Kidney (tissue), 13 donors: ENCODE measurements at regions not wholly inside any gene's neighbourhood (a gene's known extent, or its start where the extent isn't known, plus 50 kb on each side); places are given as distances from the start of the nearest gene placed in this dataset.
A peak's percentile ranks its signal among the peaks of the same experiment; 100 is the strongest.

ENCODE experiments used
- DNase-seq, 5 donors: peaks; one replicate each; pipeline ENCODE4 v3.0.0-alpha.2; 2013 to 2020
- FAIRE-seq: peaks from 2 replicates; lab custom pipeline; 2012; peaks lifted over from hg19 to GRCh38; lab: Jason Lieb, UNC
- H3K27ac ChIP-seq, 2 donors: one replicate each; pipeline ENCODE4 v1.7.0; 2013; ENCODE audit warnings: low read depth in 2 of 2, low read length in 2 of 2, inconsistent platforms in 1 of 2
- H3K27me3 ChIP-seq: one replicate; pipeline ENCODE4 v1.7.1; 2013; ENCODE audit warnings: low read length, inconsistent platforms; ENCODE audit not compliant: control insufficient read depth, insufficient read depth
- H3K36me3 ChIP-seq, 3 donors: one replicate each; pipeline versions ENCODE4 v1.7.0 to v1.7.1; 2013; ENCODE audit warnings: low read length in 3 of 3, control low read depth in 1 of 3, inconsistent platforms in 1 of 3; ENCODE audit not compliant: insufficient read depth in 3 of 3, control insufficient read depth in 2 of 3
- H3K4me1 ChIP-seq, 3 donors: one replicate each; pipeline versions ENCODE4 v1.7.0 to v1.7.1; 2013; ENCODE audit warnings: low read length in 3 of 3, inconsistent platforms in 1 of 3, low read depth in 1 of 3; ENCODE audit not compliant: control insufficient read depth in 2 of 3, insufficient read depth in 2 of 3
- H3K4me3 ChIP-seq, 3 donors: one replicate each; pipeline versions ENCODE4 v1.7.0 to v1.8.1; 2013; ENCODE audit warnings: low read length in 3 of 3, control low read depth in 1 of 3, inconsistent platforms in 1 of 3
- H3K9ac ChIP-seq, 3 donors: one replicate each; pipeline versions ENCODE4 v1.7.0 to v1.7.1; 2013; ENCODE audit warnings: low read length in 3 of 3, control low read depth in 1 of 3, inconsistent platforms in 1 of 3
- H3K9me3 ChIP-seq, 3 donors: one replicate each; pipeline versions ENCODE4 v1.7.0 to v1.7.1; 2013; ENCODE audit warnings: low read length in 3 of 3, control low read depth in 1 of 3, inconsistent platforms in 1 of 3; ENCODE audit not compliant: control insufficient read depth in 2 of 3, insufficient read depth in 1 of 3
- intact Hi-C: fragments of 100-400 bp; cut with DNase I; formaldehyde crosslinking; loops from one replicate; pipeline ENCODE4 v1.11.1; 2022
- TF ChIP-seq, protein P1 (sequence below): IDR thresholded peaks from 3 replicates; pipeline ENCODE4 v1.5.1; 2012; ENCODE audit warnings: mild to moderate bottlenecking, moderate library complexity, borderline replicate concordance; ENCODE audit not compliant: insufficient read depth; ENCODE audit errors: extremely low read depth
- donor health status: control.
- donor health status: control.
- donor health status: control.
- donor health status: control.
- donor health status: control.
- donor health status: DM: yes; HTN: yes; CAD: no.
- donor health status: Normal renal cell carcinoma (clear cell type).

DNA sequence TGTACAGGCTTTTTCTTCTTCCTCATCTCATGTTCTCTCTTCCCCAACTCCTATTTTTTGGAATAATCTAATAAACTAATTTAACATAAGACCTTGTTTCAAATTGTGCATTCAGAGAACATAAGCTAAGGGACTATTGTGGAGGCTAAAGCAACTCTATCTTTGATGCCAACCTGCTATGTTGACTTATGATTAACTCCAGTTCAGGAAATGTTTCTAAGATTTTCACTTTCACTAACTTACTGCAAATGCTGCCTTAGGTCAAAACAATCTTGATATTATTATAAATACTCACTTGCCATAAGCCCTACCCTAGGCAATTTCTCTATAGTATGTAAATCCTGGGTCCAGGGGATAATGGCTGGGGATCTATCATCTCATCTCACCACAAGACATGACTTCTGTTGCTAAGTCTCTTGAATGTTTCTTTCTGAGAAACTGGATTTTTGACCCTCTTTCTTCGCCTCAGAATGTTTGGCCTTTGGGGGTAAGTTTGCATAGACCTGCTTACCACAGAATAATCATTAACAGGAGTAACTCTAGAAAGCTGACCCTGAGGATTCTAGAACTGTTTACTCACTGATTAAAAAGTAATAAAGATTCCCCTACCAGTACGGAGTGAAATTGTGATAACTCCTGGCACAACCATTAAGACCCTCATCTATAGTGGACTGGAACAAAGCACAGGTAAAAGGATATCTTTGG, 768.1 kb downstream of the GBE1 start:
- Histone ChIP-seq H3K4me1 (peaks cover 0 to 6% (median 0%) of the 10 kb centered on the region in 3 donors), H3K9me3 (no peaks in the 10 kb centered on the region), H3K27ac (peak overlapping the region; percentile 48 to 59), H3K36me3 (no peaks in the 10 kb centered on the region), H3K4me3 (peak overlapping the region in 2 of 3 donors; percentile 60 to 72), H3K9ac (peak overlapping the region in 1 of 3 donors; percentile 17), H3K27me3 (no peaks in the 10 kb centered on the region)
- no peak for DNase-seq
- TF ChIP-seq, protein P1, sequence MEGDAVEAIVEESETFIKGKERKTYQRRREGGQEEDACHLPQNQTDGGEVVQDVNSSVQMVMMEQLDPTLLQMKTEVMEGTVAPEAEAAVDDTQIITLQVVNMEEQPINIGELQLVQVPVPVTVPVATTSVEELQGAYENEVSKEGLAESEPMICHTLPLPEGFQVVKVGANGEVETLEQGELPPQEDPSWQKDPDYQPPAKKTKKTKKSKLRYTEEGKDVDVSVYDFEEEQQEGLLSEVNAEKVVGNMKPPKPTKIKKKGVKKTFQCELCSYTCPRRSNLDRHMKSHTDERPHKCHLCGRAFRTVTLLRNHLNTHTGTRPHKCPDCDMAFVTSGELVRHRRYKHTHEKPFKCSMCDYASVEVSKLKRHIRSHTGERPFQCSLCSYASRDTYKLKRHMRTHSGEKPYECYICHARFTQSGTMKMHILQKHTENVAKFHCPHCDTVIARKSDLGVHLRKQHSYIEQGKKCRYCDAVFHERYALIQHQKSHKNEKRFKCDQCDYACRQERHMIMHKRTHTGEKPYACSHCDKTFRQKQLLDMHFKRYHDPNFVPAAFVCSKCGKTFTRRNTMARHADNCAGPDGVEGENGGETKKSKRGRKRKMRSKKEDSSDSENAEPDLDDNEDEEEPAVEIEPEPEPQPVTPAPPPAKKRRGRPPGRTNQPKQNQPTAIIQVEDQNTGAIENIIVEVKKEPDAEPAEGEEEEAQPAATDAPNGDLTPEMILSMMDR, result no peak
- no peak for FAIRE-seq
- intact Hi-C loops, result no loop called here

- Histone ChIP-seq H3K27ac (no peak overlapping the region), H3K9me3 (no peaks in the 10 kb centered on the region), H3K4me3 (no peak overlapping the region), H3K27me3 (no peaks in the 10 kb centered on the region), H3K4me1 (no peaks in the 10 kb centered on the region), H3K36me3 (no peaks in the 10 kb centered on the region), H3K9ac (no peak overlapping the region)
- FAIRE-seq, result no peak
- no peak for DNase-seq
- intact Hi-C loops, result no loop called here
- TF ChIP-seq, protein P1, result no peak
These were observed 777.7 kb downstream of the GBE1 start for GRCh38 chr3:80983753-80984152.

DNA sequence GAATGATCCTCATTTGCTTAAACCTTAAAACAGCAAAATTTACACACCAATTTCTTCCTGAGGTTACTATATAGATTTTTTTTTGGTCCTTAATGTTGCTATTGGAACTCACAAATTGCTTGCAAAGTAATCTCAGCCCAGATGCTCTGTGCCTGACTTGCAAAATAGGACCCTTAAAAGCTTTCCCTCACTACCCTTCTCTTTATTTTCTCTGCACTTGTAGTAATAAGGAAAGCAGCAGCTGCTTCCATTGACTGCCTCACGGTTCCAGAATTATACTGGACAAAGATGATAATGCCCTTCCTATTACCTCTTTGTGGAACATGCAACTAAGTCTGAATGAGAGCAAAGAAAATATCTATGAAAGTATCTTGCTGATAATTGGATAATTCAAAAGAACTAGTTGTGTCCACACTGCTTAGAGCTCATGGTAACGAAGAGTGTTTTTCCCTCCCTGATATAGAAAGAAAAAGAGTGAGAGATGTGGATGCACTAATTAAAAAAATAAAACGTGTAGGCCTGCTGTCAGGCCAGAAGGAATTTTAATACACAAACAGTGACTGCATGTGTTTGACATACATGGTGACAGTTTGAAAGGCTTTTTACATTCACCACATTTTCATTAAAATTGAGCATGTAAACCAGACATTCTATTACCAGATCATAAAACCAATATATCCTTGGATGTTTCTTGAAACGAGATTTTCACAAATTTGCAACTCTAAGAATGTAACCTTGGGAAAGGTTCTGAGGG, 783.1 kb downstream of the GBE1 start:
- FAIRE-seq, result no peak

More for the DNA sequence above, 783.1 kb downstream of the GBE1 start:
- DNase-seq, result no peak
- no peaks in the 10 kb centered on the region for H3K9me3 ChIP-seq
- no peak overlapping the region for H3K9ac ChIP-seq
- no peak overlapping the region for H3K27ac ChIP-seq
- TF ChIP-seq, protein P1, result no peak
- no peak overlapping the region for H3K4me3 ChIP-seq
- H3K36me3 ChIP-seq, result no peaks in the 10 kb centered on the region
- intact Hi-C loops, result no loop called here
- H3K27me3 ChIP-seq, result no peaks in the 10 kb centered on the region
- no peaks in the 10 kb centered on the region for H3K4me1 ChIP-seq
